Mucosa of stomach (tissue), 1 donor: ENCODE measurements at regions not wholly inside any gene's neighbourhood (a gene's known extent, or its start where the extent isn't known, plus 50 kb on each side); places are given as distances from the start of the nearest gene placed in this dataset.

Experiments
- H3K27me3 ChIP-seq: one replicate; pipeline ENCODE4 v1.7.0; 2013; ENCODE audit warnings: mild to moderate bottlenecking, low read length; ENCODE audit not compliant: control insufficient read depth, insufficient read depth
- H3K36me3 ChIP-seq: one replicate; pipeline ENCODE4 v1.7.0; 2013; ENCODE audit warnings: low read length; ENCODE audit not compliant: control insufficient read depth, insufficient read depth
- H3K4me1 ChIP-seq: one replicate; pipeline ENCODE4 v1.7.0; 2013; ENCODE audit warnings: mild to moderate bottlenecking, low read length; ENCODE audit not compliant: control insufficient read depth, insufficient read depth
- H3K4me3 ChIP-seq: one replicate; pipeline ENCODE4 v1.7.0; 2013; ENCODE audit warnings: low read length
- H3K9ac ChIP-seq: one replicate; pipeline ENCODE4 v1.7.0; 2013; ENCODE audit warnings: mild to moderate bottlenecking, low read length, moderate library complexity
- H3K9me3 ChIP-seq: one replicate; pipeline ENCODE4 v1.7.0; 2013; ENCODE audit warnings: mild to moderate bottlenecking, low read length, moderate library complexity; ENCODE audit not compliant: control insufficient read depth
- donor health status: Pancreatic carcinoma.

DNA sequence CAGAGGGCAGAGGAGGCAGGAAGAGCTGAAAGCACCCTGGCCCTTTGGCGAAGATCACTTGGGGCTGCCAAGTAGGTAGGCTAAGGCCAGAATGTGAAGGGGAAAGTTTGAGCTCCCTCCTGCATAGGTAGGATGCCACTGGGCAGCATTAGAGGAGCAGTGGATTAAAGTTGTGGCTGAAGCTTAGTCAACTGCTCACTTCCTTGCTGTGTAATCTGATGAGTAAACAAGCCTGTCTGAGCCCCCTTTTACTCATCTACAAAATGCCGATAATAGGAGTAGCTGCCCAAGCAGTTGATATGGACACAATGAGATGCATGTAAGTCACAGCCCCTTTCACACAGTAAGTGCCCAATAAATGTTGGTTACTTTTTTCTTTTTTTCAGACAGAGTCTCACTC is 216.4 kb downstream of the MN1 start:
- no peaks in the 10 kb centered on the region for H3K27me3 ChIP-seq
- no peaks in the 10 kb centered on the region for H3K36me3 ChIP-seq
- H3K9me3 ChIP-seq = no peaks in the 10 kb centered on the region
- no peak overlapping the region for H3K9ac ChIP-seq
- H3K4me3 ChIP-seq = no peak overlapping the region
- H3K4me1 ChIP-seq = no peaks in the 10 kb centered on the region

DNA sequence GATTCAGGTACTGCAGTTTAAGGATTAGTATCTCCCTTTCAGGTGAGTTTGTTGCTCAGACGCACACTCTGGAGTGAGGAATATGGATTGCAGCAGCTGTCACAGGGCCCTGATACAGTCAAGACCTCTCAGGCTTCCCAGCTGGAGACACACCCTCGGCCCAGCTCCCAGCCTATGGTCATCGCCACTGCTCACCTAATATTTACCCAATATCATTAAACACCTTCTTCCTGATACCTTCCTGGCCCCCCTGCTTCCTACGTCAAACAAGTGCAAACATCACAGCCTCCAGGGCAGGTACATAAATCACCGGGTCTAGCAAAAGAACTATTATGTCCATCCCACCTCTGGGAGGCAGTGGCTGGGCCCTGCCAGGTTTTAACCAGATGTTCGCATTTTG is 213.3 kb downstream of the MN1 start:
- Histone ChIP-seq H3K36me3 (no peaks in the 10 kb centered on the region), H3K4me1 (no peaks in the 10 kb centered on the region), H3K9me3 (no peaks in the 10 kb centered on the region), H3K4me3 (no peak overlapping the region), H3K9ac (no peak overlapping the region), H3K27me3 (no peaks in the 10 kb centered on the region)

DNA sequence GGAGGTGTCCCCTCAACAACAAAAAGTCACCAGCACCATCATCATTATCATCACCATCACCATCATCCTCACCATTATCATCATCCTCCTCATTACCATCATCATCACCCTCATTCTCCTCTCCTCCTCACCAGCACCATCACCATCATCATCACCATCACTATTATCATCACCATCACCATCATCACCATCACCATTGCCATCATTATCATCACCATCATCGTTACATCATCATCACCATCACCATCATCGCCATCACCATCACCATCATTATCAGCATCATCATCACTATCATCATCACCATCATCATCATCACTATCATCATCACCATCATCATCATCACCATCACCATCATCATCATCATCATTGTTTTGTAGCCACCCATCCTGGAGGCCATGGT is 212.6 kb downstream of the MN1 start:
- Histone ChIP-seq H3K4me1 (no peaks in the 10 kb centered on the region), H3K9ac (no peak overlapping the region), H3K36me3 (no peaks in the 10 kb centered on the region), H3K27me3 (no peaks in the 10 kb centered on the region), H3K9me3 (no peaks in the 10 kb centered on the region), H3K4me3 (no peak overlapping the region)

DNA sequence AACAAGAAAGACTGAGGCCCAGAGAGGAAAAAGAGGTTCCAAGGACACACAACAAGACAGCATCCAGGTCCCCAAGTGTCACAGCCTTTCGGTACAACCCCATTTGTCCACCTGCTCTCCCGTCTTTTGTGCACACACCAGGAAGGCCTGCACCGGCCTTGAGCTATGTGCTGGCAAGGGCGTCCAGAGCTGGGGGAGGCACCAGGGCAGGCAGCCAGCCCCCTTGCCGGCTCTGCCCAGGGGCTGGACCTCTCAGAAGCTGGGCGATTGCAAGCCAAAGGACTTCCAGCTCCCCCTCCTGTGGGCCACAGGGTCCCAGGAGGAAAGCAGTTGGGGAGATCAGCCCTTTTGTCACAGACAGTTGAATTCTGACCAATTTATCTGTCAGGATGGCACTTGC is 210.5 kb downstream of the MN1 start:
- H3K9me3 ChIP-seq = no peaks in the 10 kb centered on the region
- no peaks in the 10 kb centered on the region for H3K27me3 ChIP-seq
- H3K4me1 ChIP-seq = no peaks in the 10 kb centered on the region
- no peaks in the 10 kb centered on the region for H3K36me3 ChIP-seq
- no peak overlapping the region for H3K9ac ChIP-seq
- no peak overlapping the region for H3K4me3 ChIP-seq

DNA sequence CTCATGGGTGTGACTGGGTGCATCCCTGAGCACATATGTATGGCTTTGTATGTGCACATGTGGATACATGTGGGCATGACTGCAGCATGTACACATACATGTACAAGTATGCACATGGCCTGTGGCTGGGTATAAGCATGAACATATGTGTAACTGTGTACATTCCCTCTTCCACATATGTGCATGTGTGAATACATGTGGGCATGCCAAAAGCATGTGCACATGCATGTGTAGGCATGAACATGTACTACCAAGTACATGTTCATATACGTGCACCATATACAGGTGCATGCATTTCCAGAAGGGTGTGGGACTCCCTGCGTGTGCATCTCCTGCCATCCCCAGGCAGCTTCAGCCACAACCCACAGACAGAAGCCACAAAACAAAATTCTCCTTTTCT is 208.2 kb downstream of the MN1 start:
- H3K4me3 ChIP-seq = no peak overlapping the region
- no peak overlapping the region for H3K9ac ChIP-seq
- H3K36me3 ChIP-seq = no peaks in the 10 kb centered on the region
- no peaks in the 10 kb centered on the region for H3K4me1 ChIP-seq
- no peaks in the 10 kb centered on the region for H3K9me3 ChIP-seq
- H3K27me3 ChIP-seq = no peaks in the 10 kb centered on the region

DNA sequence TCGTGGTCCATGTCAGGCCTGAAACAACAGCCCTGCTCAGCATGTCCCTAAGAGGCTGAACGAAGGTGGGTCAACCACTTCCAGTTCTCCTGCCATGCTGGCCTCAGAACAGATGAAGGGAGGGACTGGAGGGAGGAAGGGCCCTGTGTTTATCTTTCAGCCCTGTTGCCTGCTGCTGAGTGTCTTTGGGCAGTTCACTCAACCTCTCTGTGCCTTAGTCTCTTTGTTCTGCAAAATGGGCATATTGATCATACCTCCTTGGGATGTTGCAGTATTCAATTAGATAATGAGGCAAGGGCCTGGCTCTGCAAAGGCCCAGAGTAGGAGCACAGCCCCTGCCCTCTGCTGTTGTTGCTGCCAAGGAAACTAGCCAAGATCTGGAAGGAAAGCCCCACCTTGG is 207.5 kb downstream of the MN1 start:
- no peaks in the 10 kb centered on the region for H3K36me3 ChIP-seq
- H3K27me3 ChIP-seq = no peaks in the 10 kb centered on the region
- H3K4me3 ChIP-seq = no peak overlapping the region
- no peak overlapping the region for H3K9ac ChIP-seq
- no peaks in the 10 kb centered on the region for H3K9me3 ChIP-seq
- no peaks in the 10 kb centered on the region for H3K4me1 ChIP-seq

DNA sequence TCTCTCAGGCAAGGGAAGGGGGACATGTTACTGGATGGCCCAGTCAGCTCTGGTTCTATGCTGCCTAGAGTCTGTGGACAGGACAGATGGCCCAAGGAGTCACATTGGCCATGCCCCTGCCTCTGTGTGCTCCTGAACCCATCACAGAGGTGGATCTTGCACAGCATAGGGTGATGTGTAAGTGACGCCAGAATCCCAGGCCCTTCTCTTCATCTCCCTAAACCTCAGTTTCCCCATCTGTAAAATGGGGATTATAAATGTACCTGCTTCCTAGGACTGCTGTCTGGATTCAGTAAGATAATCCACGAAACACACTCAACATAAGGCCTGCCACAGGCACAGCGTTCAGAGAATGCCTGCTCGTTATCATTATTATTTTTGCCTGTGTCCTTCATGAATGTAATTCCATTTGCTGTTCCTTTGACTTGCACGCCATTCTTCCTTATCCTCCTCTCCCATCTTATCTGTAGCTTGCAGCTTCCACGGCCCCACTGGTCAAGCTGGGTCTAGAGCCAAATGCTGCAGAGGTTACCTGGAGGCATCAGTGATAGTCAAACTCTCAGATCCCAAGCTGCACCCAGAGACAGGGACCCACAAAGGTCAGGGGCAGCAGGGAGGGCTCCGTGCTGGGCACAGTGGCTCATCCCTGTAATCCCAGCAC is 207.0 kb downstream of the MN1 start:
- Histone ChIP-seq H3K4me1 (no peaks in the 10 kb centered on the region), H3K27me3 (no peaks in the 10 kb centered on the region), H3K4me3 (no peak overlapping the region)

DNA sequence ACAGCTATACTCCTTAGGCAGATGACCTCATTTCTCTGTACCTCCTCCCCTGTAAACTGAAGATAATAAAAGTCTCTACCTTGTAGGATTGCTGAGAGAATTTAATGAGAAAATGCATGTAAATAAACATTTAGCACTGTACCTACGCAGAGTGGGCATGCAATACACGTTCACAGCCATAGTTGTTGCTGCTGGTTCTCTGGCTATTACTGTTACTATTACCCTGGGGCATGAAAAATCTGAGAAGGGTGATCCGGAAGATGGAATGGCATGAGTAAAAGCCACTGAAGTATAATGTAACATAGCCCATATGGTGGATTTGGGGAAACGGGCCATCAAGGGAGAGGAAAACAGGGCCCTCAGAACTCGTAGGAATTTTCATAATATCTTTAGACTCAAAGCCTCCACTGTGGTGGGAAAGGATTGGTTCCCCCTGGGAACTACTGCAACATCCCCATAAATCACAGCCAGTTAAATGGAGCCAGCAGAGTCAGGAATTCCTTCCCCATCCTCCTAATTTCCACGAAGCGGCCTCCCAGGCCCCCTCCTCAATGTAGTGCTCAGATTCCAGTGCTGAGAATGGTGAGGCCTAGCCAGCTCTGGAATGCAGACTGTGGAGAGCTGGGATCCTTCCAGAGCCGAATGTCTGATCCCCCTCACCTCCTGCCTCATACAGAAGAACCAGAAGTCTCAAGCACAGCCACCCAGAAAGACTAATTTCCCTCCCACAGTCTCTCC is 205.3 kb downstream of the MN1 start:
- Histone ChIP-seq H3K27me3 (no peaks in the 10 kb centered on the region), H3K9me3 (no peaks in the 10 kb centered on the region), H3K9ac (no peak overlapping the region), H3K36me3 (no peaks in the 10 kb centered on the region), H3K4me3 (no peak overlapping the region), H3K4me1 (no peaks in the 10 kb centered on the region)

More for the DNA sequence above, 207.0 kb downstream of the MN1 start:
- no peaks in the 10 kb centered on the region for H3K9me3 ChIP-seq
- no peaks in the 10 kb centered on the region for H3K36me3 ChIP-seq
- no peak overlapping the region for H3K9ac ChIP-seq

DNA sequence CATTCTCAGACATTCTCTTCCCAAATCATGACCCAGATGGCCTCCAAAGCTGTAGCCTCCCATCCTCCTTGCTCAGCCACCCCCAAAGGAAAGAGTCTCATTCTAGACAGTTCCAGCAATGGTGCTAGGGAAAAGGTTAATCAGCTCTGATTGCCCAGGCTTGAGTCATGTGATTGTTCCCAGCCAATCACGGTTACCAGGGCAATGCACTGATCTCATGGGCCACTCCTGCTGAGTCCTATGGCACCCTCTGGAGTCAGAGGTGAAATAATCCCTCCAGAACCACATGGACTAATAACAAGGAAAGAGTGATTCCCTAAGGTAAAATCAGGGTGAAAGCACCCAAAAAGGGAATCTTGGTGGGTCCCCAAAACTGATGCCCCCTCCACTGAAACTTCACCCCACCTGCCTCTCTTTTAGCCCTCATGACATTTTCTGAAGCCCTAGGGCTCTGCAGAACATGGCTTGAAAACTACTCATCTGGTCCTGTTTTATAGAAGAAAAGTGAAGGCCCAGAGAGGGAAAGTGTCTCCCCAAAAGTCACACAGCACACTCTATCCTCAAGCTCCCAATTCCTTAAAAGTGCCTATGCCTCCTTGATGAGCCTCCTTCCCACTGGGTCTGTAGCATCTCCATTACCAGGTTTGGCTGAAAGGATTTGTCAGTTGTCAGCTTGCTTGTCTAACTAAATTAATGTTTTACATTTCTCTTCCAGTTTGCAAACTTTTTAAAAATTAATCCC is 203.7 kb downstream of the MN1 start:
- Histone ChIP-seq H3K27me3 (no peaks in the 10 kb centered on the region), H3K9me3 (no peaks in the 10 kb centered on the region)

DNA sequence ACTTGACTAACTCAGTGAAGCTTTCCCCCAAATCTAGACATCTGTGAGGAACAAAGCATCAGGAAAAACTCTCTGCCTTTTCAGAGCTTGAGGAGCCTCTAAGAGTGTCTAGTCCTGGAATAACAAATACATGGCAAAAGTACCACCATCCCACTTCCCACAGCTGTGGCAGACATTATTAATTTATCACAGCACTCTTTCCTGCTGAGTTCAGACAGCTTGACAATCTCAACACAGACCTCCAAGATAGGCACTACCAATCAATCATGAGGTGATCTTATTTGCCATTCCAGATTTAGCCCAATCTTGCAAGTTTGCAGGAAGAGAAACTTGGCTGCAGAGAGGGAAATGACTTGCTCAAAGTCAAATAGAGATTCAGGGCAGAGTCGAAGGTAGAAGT is 202.8 kb downstream of the MN1 start:
- no peak overlapping the region for H3K4me3 ChIP-seq
- H3K36me3 ChIP-seq = no peaks in the 10 kb centered on the region
- no peaks in the 10 kb centered on the region for H3K9me3 ChIP-seq
- H3K27me3 ChIP-seq = no peaks in the 10 kb centered on the region
- no peak overlapping the region for H3K9ac ChIP-seq
- no peaks in the 10 kb centered on the region for H3K4me1 ChIP-seq

More for the DNA sequence above, 203.7 kb downstream of the MN1 start:
- no peaks in the 10 kb centered on the region for H3K4me1 ChIP-seq
- no peak overlapping the region for H3K9ac ChIP-seq
- H3K36me3 ChIP-seq = no peaks in the 10 kb centered on the region
- H3K4me3 ChIP-seq = no peak overlapping the region

DNA sequence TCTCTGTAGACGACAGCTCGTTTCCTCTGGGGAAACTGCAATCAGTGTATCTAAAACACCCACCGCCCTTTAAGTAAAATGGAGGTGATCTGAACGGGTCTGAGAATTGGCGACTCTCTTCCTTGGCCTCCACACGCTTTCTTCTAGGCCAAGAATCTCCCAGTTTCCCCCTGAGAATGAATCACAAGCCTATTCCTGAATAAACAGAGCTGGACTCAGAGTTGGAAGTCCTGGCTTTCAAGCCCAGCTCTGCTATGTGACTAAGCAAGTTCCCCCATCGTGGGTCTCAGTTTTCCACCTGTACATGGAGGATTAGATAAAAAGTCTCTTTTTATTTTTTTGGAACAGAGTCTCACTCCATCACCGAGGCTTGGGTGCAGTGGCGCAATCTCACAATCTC is 200.4 kb downstream of the MN1 start:
- no peaks in the 10 kb centered on the region for H3K4me1 ChIP-seq
- no peaks in the 10 kb centered on the region for H3K36me3 ChIP-seq
- H3K9ac ChIP-seq = no peak overlapping the region
- H3K9me3 ChIP-seq = no peaks in the 10 kb centered on the region
- no peak overlapping the region for H3K4me3 ChIP-seq
- peaks cover 4% of the 10 kb centered on the region for H3K27me3 ChIP-seq

DNA sequence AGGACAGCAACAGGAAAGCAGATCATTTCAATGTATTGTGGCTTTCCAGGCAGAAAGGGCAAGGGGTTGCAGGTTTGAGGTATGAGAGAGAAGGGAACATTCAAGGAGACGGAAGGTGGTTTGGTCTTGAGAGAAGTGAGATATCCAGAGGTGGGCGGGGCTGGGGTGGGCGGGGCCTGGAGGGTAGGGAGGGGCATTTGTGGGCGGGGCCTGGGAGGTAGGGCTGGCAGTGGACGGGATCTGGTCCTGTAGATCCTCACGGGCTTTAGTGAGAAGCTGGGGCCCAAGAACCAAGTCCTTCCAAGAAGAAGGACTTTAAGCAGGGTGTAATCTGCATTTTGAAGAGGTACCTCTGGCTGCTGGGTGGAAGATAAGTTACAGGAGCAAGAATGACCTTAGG is 199.2 kb downstream of the MN1 start:
- H3K9ac ChIP-seq = no peak overlapping the region

More for the DNA sequence above, 199.2 kb downstream of the MN1 start:
- Histone ChIP-seq H3K4me3 (no peak overlapping the region), H3K27me3 (peaks cover 4% of the 10 kb centered on the region), H3K9me3 (no peaks in the 10 kb centered on the region), H3K4me1 (no peaks in the 10 kb centered on the region), H3K36me3 (no peaks in the 10 kb centered on the region)
